HepG2 (cell line): ENCODE measurements at regions not wholly inside any gene's neighbourhood (a gene's known extent, or its start where the extent isn't known, plus 50 kb on each side); places are given as distances from the start of the nearest gene placed in this dataset.

Experiments used
- ATAC-seq: fragments of 200-7000 bp; cut with Tn5 transposase; 3 replicates; pipeline ENCODE4 v1.9.1; 2020; ENCODE audit warnings: mild to moderate bottlenecking, moderate library complexity
- BruUV-seq: library from RNA; stranded (reverse); fragments of 400-500 nt; replicated peaks from 2 replicates; lab custom pipeline; 2021; lab: Mats Ljungman, UMichigan
- CTCF ChIA-PET: fragments of 300-600 bp; formaldehyde crosslinking; extraction: SDS; loops from one replicate; lab custom pipeline; 2021; ENCODE audit warnings: low total read pairs, inconsistent platforms, low intra/inter-chr PET ratio; lab: Yijun Ruan, JAX
- POLR2A ChIA-PET: fragments of 350-600 bp; sonication (Branson Sonifier 250); formaldehyde crosslinking; loops from one replicate; lab custom pipeline; 2020; ENCODE audit warnings: antibody characterized with exemption, inconsistent platforms; lab: Yijun Ruan, JAX
- DNase-seq: peaks from one replicate; pipeline ENCODE4 v3.0.0-alpha.2; 2015; ENCODE audit warnings: low spot score
- FAIRE-seq: peaks from 3 replicates; lab custom pipeline; 2011; peaks lifted over from hg19 to GRCh38; lab: Jason Lieb, UNC
- H2AFZ ChIP-seq: one replicate; pipeline ENCODE4 v1.6.1; 2011; ENCODE audit warnings: low read length, inconsistent platforms
- H3K27ac ChIP-seq: fragments of 300-600 bp; 3 replicates; pipeline ENCODE4 v1.8.0; 2011; ENCODE audit warnings: mixed run types, mild to moderate bottlenecking, mixed read lengths, low read length, inconsistent platforms; ENCODE audit not compliant: insufficient read depth; ENCODE audit errors: extremely low read length
- H3K27me3 ChIP-seq, 2 experiments: fragments of 200-600 bp in 1 of 2; 2 replicates in 1 of 2; 3 replicates in 1 of 2; pipeline versions ENCODE4 v1.6.0 to v1.8.0; 2011; ENCODE audit warnings: low read length in 2 of 2, mild to moderate bottlenecking in 2 of 2, moderate library complexity in 2 of 2, inconsistent platforms in 1 of 2; ENCODE audit not compliant: insufficient read depth in 2 of 2, control insufficient read depth in 1 of 2
- H3K36me3 ChIP-seq, 2 experiments: fragments of 200-600 bp in 1 of 2; replicated peaks in 1 of 2; 2 replicates in 1 of 2; 3 replicates in 1 of 2; pipeline versions ENCODE4 v1.5.1 to v1.8.0; 2011; ENCODE audit warnings: low read length in 2 of 2, inconsistent platforms in 1 of 2; ENCODE audit not compliant: insufficient read depth in 2 of 2, control insufficient read depth in 1 of 2
- H3K4me1 ChIP-seq: 2 replicates; pipeline ENCODE4 v1.5.1; 2012; ENCODE audit warnings: low read length, inconsistent platforms; ENCODE audit not compliant: insufficient read depth
- H3K4me2 ChIP-seq: 2 replicates; pipeline ENCODE4 v1.6.0; 2011; ENCODE audit warnings: low read depth, low read length, inconsistent platforms
- H3K4me3 ChIP-seq, 3 experiments: fragments of 200-600 bp in 1 of 3; sonication (generic), shearing (Covaris generic) in 1 of 3; replicated peaks in 1 of 3; 2 replicates each; pipeline ENCODE4 v1.5.1; 2011 to 2016; ENCODE audit warnings: low read length in 3 of 3, inconsistent platforms in 2 of 3, low read depth in 2 of 3, mild to moderate bottlenecking in 2 of 3, control low read depth in 1 of 3, mixed read lengths in 1 of 3; ENCODE audit not compliant: insufficient read depth in 1 of 3
- H3K79me2 ChIP-seq: one replicate; pipeline ENCODE4 v1.6.1; 2011; ENCODE audit warnings: low read length, inconsistent platforms; ENCODE audit not compliant: insufficient read depth
- H3K9ac ChIP-seq: 2 replicates; pipeline ENCODE4 v1.6.0; 2011; ENCODE audit warnings: mild to moderate bottlenecking, low read depth, low read length, inconsistent platforms; ENCODE audit not compliant: insufficient read depth
- H3K9me3 ChIP-seq: 2 replicates; pipeline ENCODE4 v1.5.1; 2012; ENCODE audit warnings: mild to moderate bottlenecking, low read length
- H4K20me1 ChIP-seq: 2 replicates; pipeline ENCODE4 v1.6.0; 2011; ENCODE audit warnings: inconsistent platforms, mild to moderate bottlenecking, low read length, moderate library complexity; ENCODE audit not compliant: insufficient read depth
- CBX5 ChIP-seq: sonication (generic); formaldehyde crosslinking; IDR thresholded peaks from 2 replicates; pipeline ENCODE4 v1.4.0; 2020; ENCODE audit warnings: missing genetic modification reagents, borderline replicate concordance
- FIP1L1 ChIP-seq: fragments of 200-400 bp; formaldehyde crosslinking; IDR thresholded peaks from 2 replicates; pipeline ENCODE4 v1.6.1; 2018; ENCODE audit warnings: low read depth, mild to moderate bottlenecking, low read length, moderate library complexity, borderline replicate concordance; ENCODE audit not compliant: insufficient read depth
- GTF3A ChIP-seq: sonication (generic); formaldehyde crosslinking; conservative IDR thresholded peaks from 2 replicates; pipeline ENCODE4 v1.4.0; 2020; ENCODE audit warnings: mild to moderate bottlenecking, missing genetic modification reagents
- SKI ChIP-seq: fragments of 450-650 bp; IDR thresholded peaks from one replicate; pipeline ENCODE4 v1.6.1; 2018; ENCODE audit warnings: mild to moderate bottlenecking; ENCODE audit not compliant: partially characterized antibody
- SYNCRIP ChIP-seq: fragments of 200-400 bp; formaldehyde crosslinking; IDR thresholded peaks from 2 replicates; pipeline ENCODE4 v1.6.1; 2018; ENCODE audit warnings: mild to moderate bottlenecking, low read depth, low read length; ENCODE audit not compliant: insufficient read depth
- ZBTB21 ChIP-seq: sonication (generic); formaldehyde crosslinking; IDR thresholded peaks from 2 replicates; pipeline ENCODE4 v1.4.0; 2020; ENCODE audit warnings: missing genetic modification reagents
- ZBTB25 ChIP-seq: IDR thresholded peaks from 2 replicates; pipeline ENCODE4 v1.6.1; 2018; ENCODE audit warnings: missing genetic modification reagents
- WGBS: methylation state at CpG from one replicate; pipeline ENCODE4 v1.1.6; 2017; ENCODE audit warnings: low lambda C conversion rate; 5-methylcytosine and 5-hydroxymethylcytosine counted together
- in situ Hi-C: cut with HindIII; loops from 2 replicates; pipeline ENCODE4 v1.10.0; 2017; ENCODE audit warnings: low pct_unique_long_range_greater_than_20kb; ENCODE audit not compliant: extremely low pct_ligation_motif_present
- intact Hi-C: fragments of 100-400 bp; cut with micrococcal nuclease; formaldehyde crosslinking; loops from one replicate; pipeline ENCODE4 v1.10.0; 2022; ENCODE audit not compliant: unreplicated experiment

DNA sequence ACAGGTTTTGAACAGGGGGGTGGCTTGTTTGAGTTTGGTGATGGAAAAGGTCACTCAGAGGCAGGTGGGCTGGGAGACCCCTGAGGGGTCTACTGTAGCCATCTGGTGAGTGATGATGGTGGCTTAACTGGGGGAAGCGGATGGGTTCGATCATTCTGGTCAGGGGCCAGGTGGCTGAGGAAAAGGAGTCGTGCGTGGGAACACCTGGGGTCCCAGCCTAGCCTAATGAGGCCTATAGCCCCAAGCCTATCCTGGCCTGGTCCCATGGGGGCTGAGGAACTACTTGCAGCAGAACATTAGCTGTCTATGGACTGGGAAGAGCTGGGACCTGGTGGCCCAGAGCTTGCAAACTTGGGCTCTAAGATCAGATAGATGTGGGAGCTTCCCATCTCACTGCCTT, 158.4 kb upstream of the MYL2 start:
- intact Hi-C loops (no loop called here), in situ Hi-C loops (no loop called here)
- CTCF ChIA-PET = no interaction called here
- no TSS peak for BruUV-seq
- Histone ChIP-seq H2AFZ (no peak overlapping the region), H4K20me1 (no peaks in the 10 kb centered on the region), H3K27ac (no peak overlapping the region), H3K79me2 (no peaks in the 10 kb centered on the region), H3K27me3 (peaks cover 8 to 40% of the 10 kb centered on the region in 2 experiments; a peak in 4 of 5 replicates), H3K9me3 (no peaks in the 10 kb centered on the region), H3K4me1 (peaks cover 13% of the 10 kb centered on the region; the same call in 1 of the 2 replicates), H3K9ac (no peak overlapping the region), H3K4me2 (no peak overlapping the region), H3K36me3 (no peaks in the 10 kb centered on the region), H3K4me3 (no peak overlapping the region)
- no peak for TF ChIP-seq ZBTB25
- TF ChIP-seq CBX5 = no peak
- no peak for TF ChIP-seq SKI
- TF ChIP-seq SYNCRIP = no peak
- TF ChIP-seq ZBTB21 (CRISPR knock-in tag) = no peak
- no peak for TF ChIP-seq FIP1L1
- no peak for TF ChIP-seq GTF3A (CRISPR knock-in tag)
- WGBS = 73% methylated on average over 4 of the region's 4 CpGs
- DNase-seq = no peak
- no peak for FAIRE-seq
- no peak for ATAC-seq
- POLR2A ChIA-PET = no interaction called here
